ENCODE measurements at regions not wholly inside any gene's neighbourhood (a gene's known extent, or its start where the extent isn't known, plus 50 kb on each side); places are given as distances from the start of the nearest gene placed in this dataset.

GRCh38 chr16:64122177-64122576, 999.7 kb downstream of the CDH11 start:
- Mint-ChIP-seq H3K9me3 (ENCODE audit: unreplicated experiment) (no peaks in the 10 kb centered on the region), H3K4me1 (ENCODE audit: unreplicated experiment) (no peaks in the 10 kb centered on the region), H3K36me3 (ENCODE audit: unreplicated experiment) (no peaks in the 10 kb centered on the region), H3K4me3 (ENCODE audit: unreplicated experiment) (no peak overlapping the region), H3K27ac (ENCODE audit: unreplicated experiment) (no peak overlapping the region), H3K27me3 (ENCODE audit: unreplicated experiment) (peaks cover 15% of the 10 kb centered on the region)
- TF ChIP-seq, protein P1, sequence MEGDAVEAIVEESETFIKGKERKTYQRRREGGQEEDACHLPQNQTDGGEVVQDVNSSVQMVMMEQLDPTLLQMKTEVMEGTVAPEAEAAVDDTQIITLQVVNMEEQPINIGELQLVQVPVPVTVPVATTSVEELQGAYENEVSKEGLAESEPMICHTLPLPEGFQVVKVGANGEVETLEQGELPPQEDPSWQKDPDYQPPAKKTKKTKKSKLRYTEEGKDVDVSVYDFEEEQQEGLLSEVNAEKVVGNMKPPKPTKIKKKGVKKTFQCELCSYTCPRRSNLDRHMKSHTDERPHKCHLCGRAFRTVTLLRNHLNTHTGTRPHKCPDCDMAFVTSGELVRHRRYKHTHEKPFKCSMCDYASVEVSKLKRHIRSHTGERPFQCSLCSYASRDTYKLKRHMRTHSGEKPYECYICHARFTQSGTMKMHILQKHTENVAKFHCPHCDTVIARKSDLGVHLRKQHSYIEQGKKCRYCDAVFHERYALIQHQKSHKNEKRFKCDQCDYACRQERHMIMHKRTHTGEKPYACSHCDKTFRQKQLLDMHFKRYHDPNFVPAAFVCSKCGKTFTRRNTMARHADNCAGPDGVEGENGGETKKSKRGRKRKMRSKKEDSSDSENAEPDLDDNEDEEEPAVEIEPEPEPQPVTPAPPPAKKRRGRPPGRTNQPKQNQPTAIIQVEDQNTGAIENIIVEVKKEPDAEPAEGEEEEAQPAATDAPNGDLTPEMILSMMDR (IDR thresholded peaks at IDR 0.05), result no peak
- DNase-seq (ENCODE audit: extremely low spot score, unreplicated experiment), result no peak

DNA sequence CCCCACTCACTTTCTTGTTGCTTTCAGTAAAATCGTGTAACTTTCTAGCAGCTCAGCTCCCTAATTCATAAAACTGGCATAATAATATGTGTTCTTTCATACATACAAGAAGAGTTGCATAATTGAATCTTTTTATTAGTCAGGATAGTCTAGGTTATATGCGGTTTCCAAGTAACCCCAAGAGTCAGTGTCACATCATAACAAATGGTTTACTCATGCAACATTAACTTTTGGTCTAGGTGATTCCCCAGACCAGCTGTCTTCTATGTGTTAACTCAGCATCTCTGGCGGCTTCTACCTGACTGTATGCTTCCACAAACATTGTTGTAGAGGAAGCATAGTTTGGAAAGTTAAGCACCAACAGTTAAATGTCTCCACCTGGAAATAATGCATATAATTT, 1000.4 kb downstream of the CDH11 start:
- TF ChIP-seq, protein P1 (IDR thresholded peaks at IDR 0.05), result no peak
- H3K36me3 Mint-ChIP-seq (ENCODE audit: unreplicated experiment), result no peaks in the 10 kb centered on the region
- no peak for DNase-seq (ENCODE audit: extremely low spot score, unreplicated experiment)
- H3K27me3 Mint-ChIP-seq (ENCODE audit: unreplicated experiment), result peaks cover 15% of the 10 kb centered on the region
- no peaks in the 10 kb centered on the region for H3K9me3 Mint-ChIP-seq (ENCODE audit: unreplicated experiment)
- H3K4me1 Mint-ChIP-seq (ENCODE audit: unreplicated experiment), result no peaks in the 10 kb centered on the region
- H3K27ac Mint-ChIP-seq (ENCODE audit: unreplicated experiment), result no peak overlapping the region
- H3K4me3 Mint-ChIP-seq (ENCODE audit: unreplicated experiment), result no peak overlapping the region

GRCh38 chr16:64116151-64116550, 1005.7 kb downstream of the CDH11 start:
- Mint-ChIP-seq H3K27me3 (ENCODE audit: unreplicated experiment) (peaks cover 12% of the 10 kb centered on the region), H3K36me3 (ENCODE audit: unreplicated experiment) (no peaks in the 10 kb centered on the region), H3K27ac (ENCODE audit: unreplicated experiment) (no peak overlapping the region), H3K4me1 (ENCODE audit: unreplicated experiment) (no peaks in the 10 kb centered on the region), H3K4me3 (ENCODE audit: unreplicated experiment) (no peak overlapping the region), H3K9me3 (ENCODE audit: unreplicated experiment) (no peaks in the 10 kb centered on the region)
- TF ChIP-seq, protein P1 (IDR thresholded peaks at IDR 0.05), result no peak
- DNase-seq (ENCODE audit: extremely low spot score, unreplicated experiment), result no peak

GRCh38 chr16:64109241-64109640, 1012.6 kb downstream of the CDH11 start:
- DNase-seq (ENCODE audit: extremely low spot score, unreplicated experiment), result no peak
- TF ChIP-seq, protein P1 (IDR thresholded peaks at IDR 0.05), result no peak
- no peak overlapping the region for H3K4me3 Mint-ChIP-seq (ENCODE audit: unreplicated experiment)
- H3K27me3 Mint-ChIP-seq (ENCODE audit: unreplicated experiment), result peaks cover 11% of the 10 kb centered on the region
- H3K36me3 Mint-ChIP-seq (ENCODE audit: unreplicated experiment), result no peaks in the 10 kb centered on the region
- no peaks in the 10 kb centered on the region for H3K9me3 Mint-ChIP-seq (ENCODE audit: unreplicated experiment)
- no peaks in the 10 kb centered on the region for H3K4me1 Mint-ChIP-seq (ENCODE audit: unreplicated experiment)
- no peak overlapping the region for H3K27ac Mint-ChIP-seq (ENCODE audit: unreplicated experiment)

DNA sequence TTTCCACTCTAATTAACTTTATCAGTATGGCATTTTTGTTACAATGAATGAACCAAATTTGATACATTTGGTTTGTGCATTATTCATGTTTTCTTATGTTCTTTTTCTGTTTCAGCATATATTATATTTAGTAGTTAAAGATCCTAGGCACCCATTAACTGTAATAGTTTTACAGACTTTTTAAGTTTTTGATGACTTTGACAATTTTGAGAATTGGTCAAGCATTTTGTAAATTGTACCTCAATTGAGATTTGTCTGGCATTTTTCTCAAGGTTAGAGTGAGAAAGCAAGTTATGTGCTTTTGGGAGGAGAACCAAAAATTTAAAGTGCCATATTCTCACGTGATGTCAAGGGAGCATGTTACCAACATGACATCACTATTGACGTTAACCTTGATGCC, 1019.2 kb downstream of the CDH11 start:
- no peaks in the 10 kb centered on the region for H3K36me3 Mint-ChIP-seq (ENCODE audit: unreplicated experiment)
- TF ChIP-seq, protein P1 (IDR thresholded peaks at IDR 0.05), result no peak
- no peak overlapping the region for H3K4me3 Mint-ChIP-seq (ENCODE audit: unreplicated experiment)
- H3K9me3 Mint-ChIP-seq (ENCODE audit: unreplicated experiment), result no peaks in the 10 kb centered on the region
- no peak for DNase-seq (ENCODE audit: extremely low spot score, unreplicated experiment)
- H3K4me1 Mint-ChIP-seq (ENCODE audit: unreplicated experiment), result no peaks in the 10 kb centered on the region
- H3K27me3 Mint-ChIP-seq (ENCODE audit: unreplicated experiment), result no peaks in the 10 kb centered on the region
- H3K27ac Mint-ChIP-seq (ENCODE audit: unreplicated experiment), result no peak overlapping the region
